ENCODE measurements at regions not wholly inside any gene's neighbourhood (a gene's known extent, or its start where the extent isn't known, plus 50 kb on each side); places are given as distances from the start of the nearest gene placed in this dataset.

GRCh38 chr12:34335819-34336262 is 313.5 kb downstream of the ALG10 start:
- Histone ChIP-seq H3K9me3 (peaks cover 0 to 34% (median 17%) of the 10 kb centered on the region in 4 donors), H3K4me3 (no peak overlapping the region), H3K27ac (replicated peaks in 1 of 4) (no peak overlapping the region), H3K27me3 (peaks cover 0 to 100% (median 2%) of the 10 kb centered on the region in 4 donors), H3K36me3 (no peaks in the 10 kb centered on the region), H3K4me1 (no peaks in the 10 kb centered on the region)
- intact Hi-C loops (cut with DNase I): no loop called here
- WGBS: 60% methylated on average over 21 of the region's 25 CpGs
- DNase-seq (ENCODE audit: extremely low spot score): no peak
- TF ChIP-seq POLR2A (IDR thresholded peaks at IDR 0.05; ENCODE audit: low read depth): no peak
- no peak for TF ChIP-seq EP300 (IDR thresholded peaks at IDR 0.05)
- TF ChIP-seq CTCF (IDR thresholded peaks at IDR 0.05): no peak
- TF ChIP-seq POLR2AphosphoS5 (IDR thresholded peaks at IDR 0.05): no peak

GRCh38 chr12:34336619-34337465 is 314.5 kb downstream of the ALG10 start:
- intact Hi-C loops (cut with DNase I): no loop called here
- peaks cover 0 to 98% (median 2%) of the 10 kb centered on the region in 4 donors for H3K27me3 ChIP-seq

GRCh38 chr12:34338751-34339150 is 316.5 kb downstream of the ALG10 start:
- Histone ChIP-seq H3K36me3 (no peaks in the 10 kb centered on the region), H3K4me1 (no peaks in the 10 kb centered on the region), H3K27me3 (peaks cover 0 to 95% (median 2%) of the 10 kb centered on the region in 4 donors), H3K4me3 (no peak overlapping the region), H3K9me3 (peaks cover 0 to 59% (median 21%) of the 10 kb centered on the region in 4 donors), H3K27ac (replicated peaks in 1 of 4) (no peak overlapping the region)
- intact Hi-C loops (cut with DNase I): no loop called here
- WGBS: 77% methylated on average over 17 of the region's 22 CpGs
- no peak for TF ChIP-seq EP300 (IDR thresholded peaks at IDR 0.05)
- TF ChIP-seq CTCF (IDR thresholded peaks at IDR 0.05): no peak
- no peak for TF ChIP-seq POLR2A (IDR thresholded peaks at IDR 0.05; ENCODE audit: low read depth)
- no peak for TF ChIP-seq POLR2AphosphoS5 (IDR thresholded peaks at IDR 0.05)
- DNase-seq (ENCODE audit: extremely low spot score): no peak

More at GRCh38 chr12:34336619-34337465, 314.5 kb downstream of the ALG10 start:
- WGBS: 72% methylated on average over 41 of the region's 53 CpGs
- no peaks in the 10 kb centered on the region for H3K36me3 ChIP-seq
- no peak overlapping the region for H3K4me3 ChIP-seq
- no peaks in the 10 kb centered on the region for H3K4me1 ChIP-seq
- TF ChIP-seq POLR2A (IDR thresholded peaks at IDR 0.05; ENCODE audit: low read depth): no peak
- TF ChIP-seq POLR2AphosphoS5 (IDR thresholded peaks at IDR 0.05): no peak
- no peak for TF ChIP-seq CTCF (IDR thresholded peaks at IDR 0.05)
- no peak for TF ChIP-seq EP300 (IDR thresholded peaks at IDR 0.05)
- no peak for DNase-seq (ENCODE audit: extremely low spot score)
- no peak overlapping the region for H3K27ac ChIP-seq (replicated peaks in 1 of 4)
- H3K9me3 ChIP-seq: peaks cover 0 to 44% (median 20%) of the 10 kb centered on the region in 4 donors

- no peaks in the 10 kb centered on the region for H3K36me3 ChIP-seq
- intact Hi-C loops (cut with DNase I): no loop called here
- no peaks in the 10 kb centered on the region for H3K4me1 ChIP-seq
- peaks cover 0 to 59% (median 26%) of the 10 kb centered on the region in 4 donors for H3K9me3 ChIP-seq
- 56% methylated on average over 13 of the region's 26 CpGs for WGBS
- no peak overlapping the region for H3K4me3 ChIP-seq
- TF ChIP-seq POLR2AphosphoS5 (IDR thresholded peaks at IDR 0.05) (no peak), CTCF (IDR thresholded peaks at IDR 0.05) (no peak), EP300 (IDR thresholded peaks at IDR 0.05) (no peak), POLR2A (IDR thresholded peaks at IDR 0.05; ENCODE audit: low read depth) (no peak)
- peaks cover 0 to 95% (median under 1%) of the 10 kb centered on the region in 4 donors for H3K27me3 ChIP-seq
- no peak for DNase-seq (ENCODE audit: extremely low spot score)
- H3K27ac ChIP-seq (replicated peaks in 1 of 4): no peak overlapping the region
These were observed 317.6 kb downstream of the ALG10 start for GRCh38 chr12:34339922-34340321.
